H9 (cell line): ENCODE measurements at regions not wholly inside any gene's neighbourhood (a gene's known extent, or its start where the extent isn't known, plus 50 kb on each side); places are given as distances from the start of the nearest gene placed in this dataset.

Experiments
- DNase-seq: peaks from one replicate; pipeline ENCODE4 v3.0.0-alpha.2; 2017
- H2AFZ ChIP-seq: one replicate; pipeline ENCODE4 v1.6.1; 2013; ENCODE audit warnings: mild to moderate bottlenecking, low read length, control low read depth, moderate library complexity
- H2AK5ac ChIP-seq: 2 replicates; pipeline ENCODE4 v1.6.1; 2013; ENCODE audit warnings: low read length, control low read depth, mixed read lengths; ENCODE audit not compliant: insufficient read length
- H2BK120ac ChIP-seq: one replicate; pipeline ENCODE4 v1.6.1; 2013; ENCODE audit warnings: low read depth, mild to moderate bottlenecking, low read length, control low read depth, inconsistent platforms; ENCODE audit not compliant: poor library complexity, severe bottlenecking
- H2BK12ac ChIP-seq: 2 replicates; pipeline ENCODE4 v1.6.1; 2013; ENCODE audit warnings: low read length, control low read depth, mixed read lengths, low read depth; ENCODE audit not compliant: insufficient read length
- H2BK15ac ChIP-seq: 2 replicates; pipeline ENCODE4 v1.6.1; 2013; ENCODE audit warnings: low read depth, low read length, control low read depth
- H2BK20ac ChIP-seq: one replicate; pipeline ENCODE4 v1.6.1; 2013; ENCODE audit warnings: low read depth, mild to moderate bottlenecking, low read length, control low read depth, inconsistent platforms; ENCODE audit not compliant: poor library complexity, severe bottlenecking
- H2BK5ac ChIP-seq: 2 replicates; pipeline ENCODE4 v1.6.1; 2013; ENCODE audit warnings: low read length, control low read depth, mixed read lengths; ENCODE audit not compliant: insufficient read length
- H3K14ac ChIP-seq: 2 replicates; pipeline ENCODE4 v1.6.1; 2013; ENCODE audit warnings: low read length, control low read depth; ENCODE audit not compliant: insufficient read depth
- H3K18ac ChIP-seq: 2 replicates; pipeline ENCODE4 v1.6.1; 2013; ENCODE audit warnings: low read depth, mild to moderate bottlenecking, mixed read lengths, low read length, control low read depth; ENCODE audit not compliant: insufficient read length
- H3K23ac ChIP-seq: 2 replicates; pipeline ENCODE4 v1.6.1; 2013; ENCODE audit warnings: low read length, control low read depth, mixed read lengths, low read depth; ENCODE audit not compliant: insufficient read length
- H3K23me2 ChIP-seq: 2 replicates; pipeline ENCODE4 v1.6.1; 2013; ENCODE audit warnings: low read depth, mild to moderate bottlenecking, mixed read lengths, low read length, control low read depth; ENCODE audit not compliant: insufficient read length, poor library complexity, severe bottlenecking
- H3K27ac ChIP-seq: 2 replicates; pipeline ENCODE4 v1.5.1; 2013; ENCODE audit warnings: low read length, control low read depth, mixed read lengths, low read depth; ENCODE audit not compliant: insufficient read length
- H3K27me3 ChIP-seq: 2 replicates; pipeline ENCODE4 v1.6.1; 2013; ENCODE audit warnings: low read length, control low read depth, inconsistent platforms; ENCODE audit not compliant: insufficient read depth
- H3K4ac ChIP-seq: 2 replicates; pipeline ENCODE4 v1.6.1; 2013; ENCODE audit warnings: low read depth, mild to moderate bottlenecking, control low read depth, inconsistent platforms, low read length, moderate library complexity
- H3K4me1 ChIP-seq: 2 replicates; pipeline ENCODE4 v1.6.1; 2013; ENCODE audit warnings: low read length, control low read depth, inconsistent platforms; ENCODE audit not compliant: insufficient read depth
- H3K4me2 ChIP-seq: 2 replicates; pipeline ENCODE4 v1.6.1; 2013; ENCODE audit warnings: low read length, control low read depth, mixed read lengths; ENCODE audit not compliant: insufficient read length, insufficient read depth
- H3K56ac ChIP-seq: 2 replicates; pipeline ENCODE4 v1.6.1; 2013; ENCODE audit warnings: low read depth, mild to moderate bottlenecking, mixed read lengths, low read length, control low read depth; ENCODE audit not compliant: insufficient read length
- H3K79me1 ChIP-seq: 2 replicates; pipeline ENCODE4 v1.6.1; 2013; ENCODE audit warnings: low read depth, mild to moderate bottlenecking, moderate library complexity, low read length, control low read depth, inconsistent platforms; ENCODE audit not compliant: insufficient read depth, poor library complexity, severe bottlenecking
- H3K79me2 ChIP-seq: 2 replicates; pipeline ENCODE4 v1.6.1; 2013; ENCODE audit warnings: low read length, control low read depth, inconsistent platforms; ENCODE audit not compliant: insufficient read depth
- H3K9ac ChIP-seq: 2 replicates; pipeline ENCODE4 v1.6.1; 2013; ENCODE audit warnings: low read length, control low read depth, mixed read lengths; ENCODE audit not compliant: insufficient read length; ENCODE audit errors: extremely low read depth
- H3K9me3 ChIP-seq: one replicate; pipeline ENCODE4 v1.6.1; 2013; ENCODE audit warnings: low read depth, low read length, inconsistent platforms; ENCODE audit not compliant: control insufficient read depth
- H3T11ph ChIP-seq: one replicate; pipeline ENCODE4 v1.6.1; 2013; ENCODE audit warnings: mild to moderate bottlenecking, low read length, control low read depth, inconsistent platforms
- H4K20me1 ChIP-seq: one replicate; pipeline ENCODE4 v1.6.1; 2013; ENCODE audit not compliant: control insufficient read depth, insufficient read length, insufficient read depth
- H4K5ac ChIP-seq: 2 replicates; pipeline ENCODE4 v1.6.1; 2013; ENCODE audit warnings: low read depth, mild to moderate bottlenecking, mixed read lengths, low read length, control low read depth; ENCODE audit not compliant: insufficient read length
- H4K8ac ChIP-seq: replicated peaks from 2 replicates; pipeline ENCODE4 v1.6.1; 2013; ENCODE audit warnings: low read length, control low read depth, mixed read lengths, low read depth; ENCODE audit not compliant: insufficient read length
- H4K91ac ChIP-seq: 2 replicates; pipeline ENCODE4 v1.6.1; 2013; ENCODE audit warnings: low read depth, mild to moderate bottlenecking, moderate library complexity, mixed read lengths, low read length, control low read depth; ENCODE audit not compliant: insufficient read length
- H3K27ac Mint-ChIP-seq, 3 experiments: 2 replicates in 2 of 3; 3 replicates in 1 of 3; pipeline ENCODE4 v1.8.0; 2020 to 2021; ENCODE audit warnings: mixed read lengths in 3 of 3, mild to moderate bottlenecking in 1 of 3, moderate library complexity in 1 of 3
- H3K27me3 Mint-ChIP-seq: 2 replicates; pipeline ENCODE4 v1.8.0; 2021; ENCODE audit warnings: low read depth, mild to moderate bottlenecking, moderate library complexity, mixed read lengths
- H3K36me3 Mint-ChIP-seq, 3 experiments: 2 replicates in 2 of 3; 3 replicates in 1 of 3; pipeline ENCODE4 v1.8.0; 2020 to 2021; ENCODE audit warnings: low read depth in 3 of 3, mixed read lengths in 3 of 3; ENCODE audit not compliant: insufficient read depth in 1 of 3
- H3K4me1 Mint-ChIP-seq, 2 experiments: 2 replicates each; pipeline ENCODE4 v1.8.0; 2020; ENCODE audit warnings: mixed read lengths in 2 of 2
- H3K4me3 Mint-ChIP-seq, 2 experiments: 2 replicates in 1 of 2; 3 replicates in 1 of 2; pipeline ENCODE4 v1.8.0; 2020 to 2021; ENCODE audit warnings: mild to moderate bottlenecking in 2 of 2, mixed read lengths in 2 of 2, moderate library complexity in 1 of 2
- H3K9me3 Mint-ChIP-seq, 2 experiments: 2 replicates in 1 of 2; 3 replicates in 1 of 2; pipeline ENCODE4 v1.8.0; 2020; ENCODE audit warnings: mild to moderate bottlenecking in 2 of 2, mixed read lengths in 2 of 2, moderate library complexity in 1 of 2
- WGBS: extraction: QIAGEN DNeasy Blood & Tissue Kit; methylation state at CpG from one replicate; pipeline ENCODE4 v1.1.7; 2013; ENCODE audit warnings: missing lambda C conversion rate, low lambda C conversion rate, mixed read lengths; ENCODE audit not compliant: insufficient read length; ENCODE audit errors: extremely low coverage; 5-methylcytosine and 5-hydroxymethylcytosine counted together
- TF ChIP-seq, protein P1 (sequence below): fragments of 200-600 bp; sonication (generic); conservative IDR thresholded peaks from 3 replicates; pipeline ENCODE4 v1.8.0; 2021; ENCODE audit warnings: antibody characterized with exemption, mild to moderate bottlenecking

GRCh38 chr15:38961456-38961855 is 396.8 kb upstream of the RASGRP1 start:
- Histone ChIP-seq H2BK120ac (no peak overlapping the region), H2AK5ac (no peak overlapping the region), H2BK15ac (no peak overlapping the region), H4K5ac (no peak overlapping the region), H3K18ac (no peak overlapping the region), H3K4ac (no peak overlapping the region), H3K4me2 (no peak overlapping the region), H2AFZ (no peak overlapping the region), H4K20me1 (no peaks in the 10 kb centered on the region), H2BK5ac (no peak overlapping the region), H3K4me1 (no peaks in the 10 kb centered on the region), H2BK12ac (no peak overlapping the region), H3K9ac (no peak overlapping the region), H3K14ac (no peak overlapping the region), H3K23ac (no peak overlapping the region), H3K79me1 (no peaks in the 10 kb centered on the region), H3T11ph (no peak overlapping the region), H3K79me2 (no peaks in the 10 kb centered on the region), H2BK20ac (no peak overlapping the region), H4K8ac (no peak overlapping the region), H4K91ac (no peak overlapping the region), H3K9me3 (no peaks in the 10 kb centered on the region), H3K27ac (no peak overlapping the region), H3K56ac (no peak overlapping the region), H3K23me2 (no peaks in the 10 kb centered on the region), H3K27me3 (no peaks in the 10 kb centered on the region)
- Mint-ChIP-seq H3K9me3 (no peaks in the 10 kb centered on the region), H3K4me3 (no peak overlapping the region), H3K27me3 (no peaks in the 10 kb centered on the region), H3K27ac (no peak overlapping the region), H3K36me3 (no peaks in the 10 kb centered on the region), H3K4me1 (no peaks in the 10 kb centered on the region)
- WGBS = no CpG with 5 or more reads among the region's 2 CpGs
- DNase-seq = no peak
- TF ChIP-seq, protein P1, sequence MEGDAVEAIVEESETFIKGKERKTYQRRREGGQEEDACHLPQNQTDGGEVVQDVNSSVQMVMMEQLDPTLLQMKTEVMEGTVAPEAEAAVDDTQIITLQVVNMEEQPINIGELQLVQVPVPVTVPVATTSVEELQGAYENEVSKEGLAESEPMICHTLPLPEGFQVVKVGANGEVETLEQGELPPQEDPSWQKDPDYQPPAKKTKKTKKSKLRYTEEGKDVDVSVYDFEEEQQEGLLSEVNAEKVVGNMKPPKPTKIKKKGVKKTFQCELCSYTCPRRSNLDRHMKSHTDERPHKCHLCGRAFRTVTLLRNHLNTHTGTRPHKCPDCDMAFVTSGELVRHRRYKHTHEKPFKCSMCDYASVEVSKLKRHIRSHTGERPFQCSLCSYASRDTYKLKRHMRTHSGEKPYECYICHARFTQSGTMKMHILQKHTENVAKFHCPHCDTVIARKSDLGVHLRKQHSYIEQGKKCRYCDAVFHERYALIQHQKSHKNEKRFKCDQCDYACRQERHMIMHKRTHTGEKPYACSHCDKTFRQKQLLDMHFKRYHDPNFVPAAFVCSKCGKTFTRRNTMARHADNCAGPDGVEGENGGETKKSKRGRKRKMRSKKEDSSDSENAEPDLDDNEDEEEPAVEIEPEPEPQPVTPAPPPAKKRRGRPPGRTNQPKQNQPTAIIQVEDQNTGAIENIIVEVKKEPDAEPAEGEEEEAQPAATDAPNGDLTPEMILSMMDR = no peak
